A673 (cell line): ENCODE measurements at regions not wholly inside any gene's neighbourhood (a gene's known extent, or its start where the extent isn't known, plus 50 kb on each side); places are given as distances from the start of the nearest gene placed in this dataset.

Experiments
- BruUV-seq: library from RNA; stranded (reverse); fragments of 400-500 nt; replicated peaks from 2 replicates; lab custom pipeline; 2021; lab: Mats Ljungman, UMichigan
- CTCF ChIA-PET: fragments of 300-600 bp; sonication (Branson Sonifier 250); formaldehyde crosslinking; loops from one replicate; lab custom pipeline; 2022; ENCODE audit warnings: antibody characterized with exemption; lab: Charles Lee
- POLR2A ChIA-PET: fragments of 300-600 bp; sonication (Branson Sonifier 250); formaldehyde crosslinking; loops from one replicate; lab custom pipeline; 2022; ENCODE audit warnings: antibody characterized with exemption; ENCODE audit not compliant: low non-redundant PET; lab: Charles Lee
- DNase-seq: peaks from one replicate; pipeline ENCODE4 v3.0.0-alpha.2; 2015; ENCODE audit warnings: low spot score
- H3K27ac ChIP-seq: fragments of 200-600 bp; sonication (generic); 2 replicates; pipeline ENCODE4 v1.5.1; 2016; ENCODE audit warnings: mixed run types, low read depth, mild to moderate bottlenecking, mixed read lengths, antibody characterized with exemption, low read length; ENCODE audit not compliant: poor library complexity, severe bottlenecking
- H3K27me3 ChIP-seq: fragments of 200-600 bp; sonication (generic); replicated peaks from 2 replicates; pipeline ENCODE4 v1.6.1; 2017; ENCODE audit warnings: mixed run types, low read depth, mild to moderate bottlenecking, mixed read lengths, antibody characterized with exemption, low read length; ENCODE audit not compliant: insufficient read depth, poor library complexity
- H3K36me3 ChIP-seq: fragments of 200-600 bp; sonication (generic); 2 replicates; pipeline ENCODE4 v1.6.1; 2016; ENCODE audit warnings: mixed run types, mild to moderate bottlenecking, mixed read lengths, antibody characterized with exemption, low read length; ENCODE audit not compliant: insufficient read depth, poor library complexity, severe bottlenecking
- H3K4me1 ChIP-seq: fragments of 200-600 bp; sonication (generic); 2 replicates; pipeline ENCODE4 v1.6.1; 2017; ENCODE audit warnings: mixed run types, mild to moderate bottlenecking, mixed read lengths, antibody characterized with exemption, low read length; ENCODE audit not compliant: insufficient read depth, poor library complexity, severe bottlenecking
- H3K4me3 ChIP-seq: fragments of 200-600 bp; sonication (generic); 2 replicates; pipeline ENCODE4 v1.5.1; 2016; ENCODE audit warnings: low read depth, mixed run types, mild to moderate bottlenecking, mixed read lengths, low read length; ENCODE audit not compliant: poor library complexity, severe bottlenecking
- H3K9me3 ChIP-seq: fragments of 200-600 bp; sonication (generic); 2 replicates; pipeline ENCODE4 v1.6.1; 2016; ENCODE audit warnings: mixed run types, low read depth, mild to moderate bottlenecking, mixed read lengths, antibody characterized with exemption, low read length; ENCODE audit not compliant: poor library complexity, severe bottlenecking
- EZH2 ChIP-seq: fragments of 200-600 bp; sonication (generic); IDR thresholded peaks from 2 replicates; pipeline ENCODE4 v1.6.1; 2017; ENCODE audit warnings: borderline replicate concordance, low read depth, mild to moderate bottlenecking, mixed read lengths, antibody characterized with exemption, low read length; ENCODE audit not compliant: poor library complexity, severe bottlenecking
- intact Hi-C: fragments of 100-400 bp; cut with micrococcal nuclease; formaldehyde crosslinking; loops from one replicate; pipeline ENCODE4 v1.10.0; 2022; ENCODE audit not compliant: unreplicated experiment
- TF ChIP-seq, protein P1 (sequence below): fragments of 300-800, 200-600 bp; sonication (generic); conservative IDR thresholded peaks from 2 replicates; pipeline ENCODE4 v1.5.1; 2017; ENCODE audit warnings: low read depth, mild to moderate bottlenecking, antibody characterized with exemption, low read length, moderate library complexity, mixed read lengths

DNA sequence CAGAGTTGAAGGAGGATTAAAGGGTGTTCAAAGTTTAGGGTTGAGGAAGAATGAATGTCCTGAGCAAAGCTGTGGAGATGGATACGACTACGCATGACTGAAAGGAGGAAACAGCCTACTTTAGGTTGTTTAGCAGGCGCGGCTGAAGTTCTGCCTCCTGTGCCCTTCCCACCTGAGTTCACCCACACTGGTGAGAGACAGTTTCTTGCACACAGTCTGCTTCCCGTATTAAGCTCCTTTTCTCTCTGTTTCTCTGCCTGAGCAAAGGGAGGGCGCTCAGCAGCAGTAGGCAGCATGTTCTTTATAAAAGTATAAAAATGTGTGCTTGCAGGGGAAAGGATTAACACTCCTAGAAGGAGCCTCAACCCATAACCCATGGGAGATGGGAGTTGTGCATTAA, 224.0 kb upstream of the SMARCA2 start:
- no TSS peak for BruUV-seq
- POLR2A ChIA-PET = no interaction called here
- H3K27ac ChIP-seq = no peak overlapping the region
- intact Hi-C loops = no loop called here
- no peaks in the 10 kb centered on the region for H3K4me1 ChIP-seq
- no peaks in the 10 kb centered on the region for H3K9me3 ChIP-seq
- no peak for TF ChIP-seq EZH2
- TF ChIP-seq, protein P1, sequence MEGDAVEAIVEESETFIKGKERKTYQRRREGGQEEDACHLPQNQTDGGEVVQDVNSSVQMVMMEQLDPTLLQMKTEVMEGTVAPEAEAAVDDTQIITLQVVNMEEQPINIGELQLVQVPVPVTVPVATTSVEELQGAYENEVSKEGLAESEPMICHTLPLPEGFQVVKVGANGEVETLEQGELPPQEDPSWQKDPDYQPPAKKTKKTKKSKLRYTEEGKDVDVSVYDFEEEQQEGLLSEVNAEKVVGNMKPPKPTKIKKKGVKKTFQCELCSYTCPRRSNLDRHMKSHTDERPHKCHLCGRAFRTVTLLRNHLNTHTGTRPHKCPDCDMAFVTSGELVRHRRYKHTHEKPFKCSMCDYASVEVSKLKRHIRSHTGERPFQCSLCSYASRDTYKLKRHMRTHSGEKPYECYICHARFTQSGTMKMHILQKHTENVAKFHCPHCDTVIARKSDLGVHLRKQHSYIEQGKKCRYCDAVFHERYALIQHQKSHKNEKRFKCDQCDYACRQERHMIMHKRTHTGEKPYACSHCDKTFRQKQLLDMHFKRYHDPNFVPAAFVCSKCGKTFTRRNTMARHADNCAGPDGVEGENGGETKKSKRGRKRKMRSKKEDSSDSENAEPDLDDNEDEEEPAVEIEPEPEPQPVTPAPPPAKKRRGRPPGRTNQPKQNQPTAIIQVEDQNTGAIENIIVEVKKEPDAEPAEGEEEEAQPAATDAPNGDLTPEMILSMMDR = no peak
- no peaks in the 10 kb centered on the region for H3K36me3 ChIP-seq
- no peak overlapping the region for H3K4me3 ChIP-seq
- H3K27me3 ChIP-seq = peaks cover 12% of the 10 kb centered on the region
- CTCF ChIA-PET = no interaction called here
- no peak for DNase-seq

DNA sequence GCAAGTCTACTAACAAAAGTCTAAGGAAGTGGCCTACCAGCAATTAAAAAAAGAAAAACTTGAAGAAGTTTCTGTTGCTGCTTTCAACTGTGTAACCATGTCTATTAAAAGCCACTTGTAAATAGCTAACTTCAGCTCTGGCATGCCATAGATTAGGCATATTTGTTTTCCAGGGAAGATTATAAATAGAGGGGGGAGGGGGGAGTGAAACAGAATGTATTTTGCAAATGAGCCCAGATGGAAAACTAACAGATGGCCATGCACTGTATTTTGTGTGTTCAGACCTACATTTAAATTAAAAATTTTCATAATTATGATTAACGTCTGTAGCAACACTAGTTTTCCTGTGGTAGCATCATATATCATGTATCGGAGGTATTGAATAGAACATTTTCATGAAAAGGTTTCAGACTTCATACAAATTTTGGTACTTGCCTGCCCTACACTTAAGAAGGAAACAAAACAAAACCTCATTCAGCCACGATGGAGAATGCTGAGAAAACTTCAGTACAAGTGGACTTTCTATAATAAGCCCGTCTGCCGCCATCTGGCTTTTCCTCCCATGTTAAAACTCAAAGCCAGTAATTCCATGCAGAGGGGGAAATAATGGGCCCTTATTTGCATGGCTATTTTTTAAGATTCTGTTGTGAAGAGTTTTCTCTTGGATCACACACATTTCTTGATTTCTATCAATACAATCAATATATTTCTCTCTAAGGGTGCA, 220.4 kb upstream of the SMARCA2 start:
- Histone ChIP-seq H3K4me3 (no peak overlapping the region), H3K36me3 (no peaks in the 10 kb centered on the region), H3K27me3 (peaks cover 3% of the 10 kb centered on the region), H3K27ac (no peak overlapping the region), H3K9me3 (no peaks in the 10 kb centered on the region), H3K4me1 (no peaks in the 10 kb centered on the region)
- CTCF ChIA-PET = no interaction called here
- POLR2A ChIA-PET = no interaction called here
- DNase-seq = no peak
- intact Hi-C loops = loop anchor here (5.0 kb wide), 1 partner anchor 37 kb away; no protein-coding TSS in a partner anchor
- no TSS peak for BruUV-seq
- TF ChIP-seq EZH2 = no peak
- TF ChIP-seq, protein P1 = no peak

GRCh38 chr9:1804128-1804865, 210.8 kb upstream of the SMARCA2 start:
- ChIA-PET POLR2A (no interaction called here), CTCF (no interaction called here)
- intact Hi-C loops = no loop called here
- Histone ChIP-seq H3K4me1 (no peaks in the 10 kb centered on the region), H3K36me3 (no peaks in the 10 kb centered on the region), H3K27me3 (no peaks in the 10 kb centered on the region), H3K27ac (no peak overlapping the region), H3K9me3 (no peaks in the 10 kb centered on the region), H3K4me3 (no peak overlapping the region)
- no peak for DNase-seq
- TF ChIP-seq, protein P1 = no peak
- no peak for TF ChIP-seq EZH2
- no TSS peak for BruUV-seq
